Natural killer cell (primary cell): ENCODE measurements at regions not wholly inside any gene's neighbourhood (a gene's known extent, or its start where the extent isn't known, plus 50 kb on each side); places are given as distances from the start of the nearest gene placed in this dataset.

Source experiments
- ATAC-seq, 3 donors: fragments of 150-1000 bp in 2 of 3; fragments of 200-7000 bp in 1 of 3; cut with Tn5 transposase; 1 replicate in 1 of 3; 2 replicates in 2 of 3; pipeline ENCODE4 v1.10.0; 2021; ENCODE audit warnings: mild to moderate bottlenecking in 2 of 3, moderate library complexity in 2 of 3
- DNase-seq, 2 donors: peaks; one replicate each; pipeline versions ENCODE4 v3.0.0 to v3.0.0-alpha.2; 2013 to 2021; ENCODE audit warnings: mixed read lengths in 1 of 2
- H3K27ac ChIP-seq: one replicate; pipeline ENCODE4 v1.5.1; 2013; ENCODE audit warnings: mild to moderate bottlenecking, low read length
- H3K27me3 ChIP-seq: one replicate; pipeline ENCODE4 v1.6.1; 2013; ENCODE audit warnings: low read length; ENCODE audit not compliant: control insufficient read depth, insufficient read depth
- H3K36me3 ChIP-seq: one replicate; pipeline ENCODE4 v1.6.1; 2013; ENCODE audit warnings: low read length; ENCODE audit not compliant: control insufficient read depth, insufficient read depth
- H3K4me1 ChIP-seq: one replicate; pipeline ENCODE4 v1.6.1; 2013; ENCODE audit warnings: low read length; ENCODE audit not compliant: control insufficient read depth, insufficient read depth
- H3K4me3 ChIP-seq: one replicate; pipeline ENCODE4 v1.5.1; 2013; ENCODE audit warnings: low read length
- H3K9me3 ChIP-seq: one replicate; pipeline ENCODE4 v1.6.1; 2013; ENCODE audit warnings: low read length; ENCODE audit not compliant: control insufficient read depth, insufficient read depth
- H3K27ac Mint-ChIP-seq, 2 donors: one replicate each; pipeline ENCODE4 v1.8.0; 2022; ENCODE audit warnings: mild to moderate bottlenecking in 2 of 2, mixed read lengths in 2 of 2, moderate library complexity in 1 of 2
- H3K27me3 Mint-ChIP-seq, 2 donors: one replicate each; pipeline ENCODE4 v1.8.0; 2022; ENCODE audit warnings: low read depth in 2 of 2, mixed read lengths in 2 of 2
- H3K36me3 Mint-ChIP-seq: one replicate; pipeline ENCODE4 v1.8.0; 2022; ENCODE audit warnings: mixed read lengths
- H3K4me1 Mint-ChIP-seq, 2 donors: one replicate each; pipeline ENCODE4 v1.8.0; 2022; ENCODE audit warnings: mixed read lengths in 2 of 2
- H3K4me3 Mint-ChIP-seq: one replicate; pipeline ENCODE4 v1.8.0; 2022; ENCODE audit warnings: mild to moderate bottlenecking, moderate library complexity, mixed read lengths
- H3K9me3 Mint-ChIP-seq, 2 donors: one replicate each; pipeline ENCODE4 v1.8.0; 2022; ENCODE audit warnings: mixed read lengths in 2 of 2
- WGBS: methylation state at CpG from one replicate; pipeline ENCODE4 v1.1.7; 2013; ENCODE audit warnings: missing lambda C conversion rate; ENCODE audit not compliant: insufficient coverage; 5-methylcytosine and 5-hydroxymethylcytosine counted together
- intact Hi-C: fragments of 100-400 bp; cut with micrococcal nuclease; formaldehyde crosslinking; loops from one replicate; pipeline ENCODE4 v1.14.2; 2022
- TF ChIP-seq, protein P1 (sequence below): fragments of 200-600 bp; IDR thresholded peaks from one replicate; pipeline ENCODE4 v1.8.0; 2022; ENCODE audit warnings: antibody characterized with exemption

GRCh38 chr5:1704266-1704665 lies 95.4 kb downstream of the MRPL36 start:
- Mint-ChIP-seq H3K27ac (no peak overlapping the region), H3K4me3 (no peak overlapping the region), H3K36me3 (no peaks in the 10 kb centered on the region), H3K4me1 (peaks cover 2% of the 10 kb centered on the region in 2 donors), H3K9me3 (no peaks in the 10 kb centered on the region), H3K27me3 (peaks cover 22 to 24% of the 10 kb centered on the region in 2 donors)
- no peaks in the 10 kb centered on the region for H3K36me3 ChIP-seq
- TF ChIP-seq, protein P1, sequence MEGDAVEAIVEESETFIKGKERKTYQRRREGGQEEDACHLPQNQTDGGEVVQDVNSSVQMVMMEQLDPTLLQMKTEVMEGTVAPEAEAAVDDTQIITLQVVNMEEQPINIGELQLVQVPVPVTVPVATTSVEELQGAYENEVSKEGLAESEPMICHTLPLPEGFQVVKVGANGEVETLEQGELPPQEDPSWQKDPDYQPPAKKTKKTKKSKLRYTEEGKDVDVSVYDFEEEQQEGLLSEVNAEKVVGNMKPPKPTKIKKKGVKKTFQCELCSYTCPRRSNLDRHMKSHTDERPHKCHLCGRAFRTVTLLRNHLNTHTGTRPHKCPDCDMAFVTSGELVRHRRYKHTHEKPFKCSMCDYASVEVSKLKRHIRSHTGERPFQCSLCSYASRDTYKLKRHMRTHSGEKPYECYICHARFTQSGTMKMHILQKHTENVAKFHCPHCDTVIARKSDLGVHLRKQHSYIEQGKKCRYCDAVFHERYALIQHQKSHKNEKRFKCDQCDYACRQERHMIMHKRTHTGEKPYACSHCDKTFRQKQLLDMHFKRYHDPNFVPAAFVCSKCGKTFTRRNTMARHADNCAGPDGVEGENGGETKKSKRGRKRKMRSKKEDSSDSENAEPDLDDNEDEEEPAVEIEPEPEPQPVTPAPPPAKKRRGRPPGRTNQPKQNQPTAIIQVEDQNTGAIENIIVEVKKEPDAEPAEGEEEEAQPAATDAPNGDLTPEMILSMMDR = no peak
- H3K27me3 ChIP-seq = peaks cover 4% of the 10 kb centered on the region
- H3K4me1 ChIP-seq = no peaks in the 10 kb centered on the region
- H3K4me3 ChIP-seq = no peak overlapping the region
- H3K27ac ChIP-seq = no peak overlapping the region
- no peak for ATAC-seq
- DNase-seq = no peak
- intact Hi-C loops = no loop called here
- 88% methylated on average over 13 of the region's 13 CpGs for WGBS
- no peaks in the 10 kb centered on the region for H3K9me3 ChIP-seq

DNA sequence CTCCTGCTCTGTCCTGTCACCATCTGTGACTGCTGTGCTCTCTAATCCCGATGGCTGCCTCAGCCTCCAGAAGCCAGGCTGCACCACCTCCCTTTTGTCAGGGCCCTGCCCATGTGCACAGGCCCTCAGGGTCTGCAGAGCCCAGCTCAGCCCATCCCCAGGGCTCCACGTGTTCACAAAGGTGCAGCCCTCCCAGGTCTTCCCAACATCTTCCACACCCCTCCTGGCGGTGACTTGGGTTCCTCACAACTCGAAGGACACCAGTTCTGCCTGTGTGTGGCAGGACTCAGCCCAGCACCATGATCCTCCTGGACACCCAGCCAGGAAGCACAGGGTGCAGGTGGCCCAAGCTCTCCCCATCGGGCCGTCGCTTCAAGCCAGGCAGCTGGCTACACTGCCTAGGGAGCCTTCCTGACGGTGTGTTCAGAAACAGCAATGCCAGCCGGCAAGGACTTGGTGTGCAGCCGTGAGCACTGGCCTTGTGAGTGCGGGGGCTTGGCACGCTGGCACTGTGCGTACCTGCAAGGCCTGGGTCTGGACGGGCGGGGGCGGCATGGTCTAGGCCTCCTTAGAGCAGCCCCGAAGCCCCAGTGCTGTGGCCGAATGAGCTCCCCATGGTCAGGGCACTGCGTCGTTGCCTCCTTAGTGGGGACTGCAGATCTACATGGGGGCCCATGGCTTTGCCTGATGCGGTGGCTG lies 96.1 kb downstream of the MRPL36 start:
- Histone ChIP-seq H3K9me3 (no peaks in the 10 kb centered on the region), H3K36me3 (no peaks in the 10 kb centered on the region), H3K27me3 (no peaks in the 10 kb centered on the region), H3K4me1 (no peaks in the 10 kb centered on the region), H3K27ac (no peak overlapping the region), H3K4me3 (no peak overlapping the region)
- H3K27me3 Mint-ChIP-seq = peaks cover 17 to 22% of the 10 kb centered on the region in 2 donors
- intact Hi-C loops = no loop called here
- H3K4me1 Mint-ChIP-seq = no peaks in the 10 kb centered on the region
- no peak overlapping the region for H3K4me3 Mint-ChIP-seq
- no peak for DNase-seq
- H3K27ac Mint-ChIP-seq = no peak overlapping the region
- TF ChIP-seq, protein P1 = no peak
- H3K9me3 Mint-ChIP-seq = no peaks in the 10 kb centered on the region
- no peak for ATAC-seq
- WGBS = 87% methylated on average over 21 of the region's 21 CpGs
- no peaks in the 10 kb centered on the region for H3K36me3 Mint-ChIP-seq

DNA sequence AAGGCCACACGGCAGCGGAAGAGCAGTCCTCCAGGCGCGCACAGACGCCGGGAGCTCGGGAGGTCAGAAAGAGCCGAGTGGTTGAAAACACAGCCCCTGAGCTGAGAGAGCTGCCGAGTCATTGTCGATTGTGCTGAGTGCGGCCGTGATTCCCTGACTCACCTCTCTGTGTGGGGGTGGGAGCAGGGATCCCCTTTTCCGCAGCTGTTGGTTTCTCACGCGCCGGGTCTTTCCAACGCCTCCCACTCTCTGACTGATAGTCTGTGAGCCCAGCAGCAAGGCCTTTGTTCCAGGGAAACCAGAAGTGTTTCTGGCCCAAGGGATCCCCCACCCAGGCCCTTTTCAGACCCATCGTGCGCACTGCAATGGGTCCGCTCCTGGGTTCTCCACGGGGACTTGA lies 97.3 kb downstream of the MRPL36 start:
- Mint-ChIP-seq H3K9me3 (no peaks in the 10 kb centered on the region), H3K27me3 (peaks cover 9 to 34% of the 10 kb centered on the region in 2 donors)
- WGBS = 85% methylated on average over 21 of the region's 21 CpGs

More for the DNA sequence above, 97.3 kb downstream of the MRPL36 start:
- H3K27ac ChIP-seq = no peak overlapping the region
- H3K4me3 ChIP-seq = no peak overlapping the region
- H3K9me3 ChIP-seq = no peaks in the 10 kb centered on the region
- no peak overlapping the region for H3K27ac Mint-ChIP-seq
- H3K27me3 ChIP-seq = no peaks in the 10 kb centered on the region
- no peaks in the 10 kb centered on the region for H3K36me3 Mint-ChIP-seq
- DNase-seq = no peak
- H3K36me3 ChIP-seq = no peaks in the 10 kb centered on the region
- no peak for ATAC-seq
- TF ChIP-seq, protein P1 = no peak
- H3K4me1 Mint-ChIP-seq = no peaks in the 10 kb centered on the region
- H3K4me3 Mint-ChIP-seq = no peak overlapping the region
- H3K4me1 ChIP-seq = no peaks in the 10 kb centered on the region
- intact Hi-C loops = no loop called here
